ENCODE measurements at regions not wholly inside any gene's neighbourhood (a gene's known extent, or its start where the extent isn't known, plus 50 kb on each side); places are given as distances from the start of the nearest gene placed in this dataset.

DNA sequence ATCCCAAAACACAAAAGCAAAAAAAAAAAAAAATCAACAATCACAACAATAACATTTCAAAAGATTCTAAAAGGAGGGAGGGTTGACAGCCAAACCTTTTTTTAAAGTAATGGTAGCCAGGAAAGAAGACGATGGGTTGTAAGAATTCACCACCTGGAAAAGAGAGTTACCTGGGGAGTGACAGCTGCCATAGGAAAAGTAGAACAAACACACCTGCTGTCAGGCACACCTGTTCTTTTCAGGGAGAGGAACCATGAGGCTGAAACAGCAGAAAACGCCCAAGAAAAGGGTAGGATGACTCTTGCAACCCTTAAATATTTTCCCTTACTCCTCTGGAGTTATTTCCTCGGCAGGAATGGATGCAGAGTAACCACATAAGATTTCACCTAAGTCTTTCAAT lies 388.4 kb upstream of the TEX13C start:
- 2% methylated on average over 3 of the region's 3 CpGs for WGBS (ENCODE audit: missing lambda C conversion rate)
- no peak overlapping the region for H3K4me3 ChIP-seq
- no peak overlapping the region for H3K27ac ChIP-seq
- ChIA-PET POLR2A (no interaction called here), CTCF (no interaction called here)
- no peaks in the 10 kb centered on the region for H3K9me3 ChIP-seq
- H3K4me1 ChIP-seq, result no peaks in the 10 kb centered on the region
- no peak overlapping the region for H3K4me2 ChIP-seq
- no peak for FAIRE-seq
- no peak for ATAC-seq
- TF ChIP-seq NR3C1 (IDR thresholded peaks at IDR 0.05), result no peak
- no peak for TF ChIP-seq NPAS2 (CRISPR knock-in tag; IDR thresholded peaks at IDR 0.05; ENCODE audit: borderline replicate concordance)
- no peak for TF ChIP-seq PHF8 (IDR thresholded peaks at IDR 0.05; ENCODE audit: borderline replicate concordance, low read depth)
- no peak for TF ChIP-seq FOSL2 (IDR thresholded peaks at IDR 0.05)
- no peak for TF ChIP-seq FOSL2 (CRISPR knock-in tag; IDR thresholded peaks at IDR 0.05)
- no peak for TF ChIP-seq POLR2AphosphoS2 (conservative IDR thresholded peaks at IDR 0.05; ENCODE audit: low read length)
- no peak for TF ChIP-seq RAD21 (conservative IDR thresholded peaks at IDR 0.05 in 1 of 2, IDR thresholded peaks at IDR 0.05 in 1 of 2)
- no peak for TF ChIP-seq ZFP36 (IDR thresholded peaks at IDR 0.05; ENCODE audit: borderline replicate concordance, partially characterized antibody)
- TF ChIP-seq FOSB (CRISPR knock-in tag; IDR thresholded peaks at IDR 0.05), result no peak
- no peak for TF ChIP-seq CHD4 (IDR thresholded peaks at IDR 0.05; ENCODE audit: borderline replicate concordance)
- no peak for TF ChIP-seq ZC3H11A (IDR thresholded peaks at IDR 0.05)
- TF ChIP-seq, protein P1, sequence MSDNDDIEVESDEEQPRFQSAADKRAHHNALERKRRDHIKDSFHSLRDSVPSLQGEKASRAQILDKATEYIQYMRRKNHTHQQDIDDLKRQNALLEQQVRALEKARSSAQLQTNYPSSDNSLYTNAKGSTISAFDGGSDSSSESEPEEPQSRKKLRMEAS (IDR thresholded peaks at IDR 0.05), result no peak
- no peak for TF ChIP-seq CBX8 (IDR thresholded peaks at IDR 0.05)
- TF ChIP-seq TFCP2L1 (CRISPR knock-in tag; IDR thresholded peaks at IDR 0.05), result no peak
- TF ChIP-seq, protein P2, sequence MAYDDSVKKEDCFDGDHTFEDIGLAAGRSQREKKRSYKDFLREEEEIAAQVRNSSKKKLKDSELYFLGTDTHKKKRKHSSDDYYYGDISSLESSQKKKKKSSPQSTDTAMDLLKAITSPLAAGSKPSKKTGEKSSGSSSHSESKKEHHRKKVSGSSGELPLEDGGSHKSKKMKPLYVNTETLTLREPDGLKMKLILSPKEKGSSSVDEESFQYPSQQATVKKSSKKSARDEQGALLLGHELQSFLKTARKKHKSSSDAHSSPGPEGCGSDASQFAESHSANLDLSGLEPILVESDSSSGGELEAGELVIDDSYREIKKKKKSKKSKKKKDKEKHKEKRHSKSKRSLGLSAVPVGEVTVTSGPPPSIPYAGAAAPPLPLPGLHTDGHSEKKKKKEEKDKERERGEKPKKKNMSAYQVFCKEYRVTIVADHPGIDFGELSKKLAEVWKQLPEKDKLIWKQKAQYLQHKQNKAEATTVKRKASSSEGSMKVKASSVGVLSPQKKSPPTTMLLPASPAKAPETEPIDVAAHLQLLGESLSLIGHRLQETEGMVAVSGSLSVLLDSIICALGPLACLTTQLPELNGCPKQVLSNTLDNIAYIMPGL (CRISPR knock-in tag; IDR thresholded peaks at IDR 0.05; ENCODE audit: borderline replicate concordance), result no peak
- DNase-seq (ENCODE audit: low read depth in 1 of 2, low spot score in 1 of 2), result no peak

DNA sequence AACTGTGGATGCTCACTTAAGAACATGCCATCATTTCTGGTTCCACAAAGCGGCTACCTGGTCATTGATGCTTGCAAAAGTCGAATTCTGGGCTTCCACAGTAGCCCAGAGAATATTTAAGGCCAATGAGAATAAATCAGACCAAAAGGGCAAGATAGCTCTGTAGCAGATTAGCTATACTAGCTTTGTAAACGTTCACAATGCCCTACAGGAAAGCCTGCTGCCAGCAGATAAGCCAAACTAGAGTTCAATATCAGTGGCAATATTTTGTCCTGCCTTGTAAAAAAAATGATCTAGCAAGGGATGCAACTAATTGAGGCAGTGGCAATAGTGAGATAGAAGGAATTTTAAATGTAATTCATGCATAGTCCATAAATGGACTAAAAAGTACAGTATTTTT lies 387.7 kb upstream of the TEX13C start:
- Histone ChIP-seq H3K4me3 (no peak overlapping the region), H3K27ac (no peak overlapping the region), H3K4me2 (no peak overlapping the region), H3K4me1 (no peaks in the 10 kb centered on the region), H3K9me3 (no peaks in the 10 kb centered on the region)
- DNase-seq (ENCODE audit: low read depth in 1 of 2, low spot score in 1 of 2), result no peak
- WGBS (ENCODE audit: missing lambda C conversion rate), result 0% methylated on average over 3 of the region's 3 CpGs
- FAIRE-seq, result no peak
- CTCF ChIA-PET, result no interaction called here
- POLR2A ChIA-PET, result no interaction called here
- no peak for ATAC-seq
- TF ChIP-seq CEBPB (IDR thresholded peaks at IDR 0.05), result no peak
- TF ChIP-seq RNF2 (IDR thresholded peaks at IDR 0.05; ENCODE audit: borderline replicate concordance, low read depth), result no peak
- TF ChIP-seq SMC3 (IDR thresholded peaks at IDR 0.05), result no peak
- TF ChIP-seq FOXS1 (CRISPR knock-in tag; IDR thresholded peaks at IDR 0.05), result no peak
- TF ChIP-seq, protein P3, sequence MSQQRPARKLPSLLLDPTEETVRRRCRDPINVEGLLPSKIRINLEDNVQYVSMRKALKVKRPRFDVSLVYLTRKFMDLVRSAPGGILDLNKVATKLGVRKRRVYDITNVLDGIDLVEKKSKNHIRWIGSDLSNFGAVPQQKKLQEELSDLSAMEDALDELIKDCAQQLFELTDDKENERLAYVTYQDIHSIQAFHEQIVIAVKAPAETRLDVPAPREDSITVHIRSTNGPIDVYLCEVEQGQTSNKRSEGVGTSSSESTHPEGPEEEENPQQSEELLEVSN (IDR thresholded peaks at IDR 0.05; ENCODE audit: borderline replicate concordance, low read depth), result no peak
- TF ChIP-seq SREBF2 (IDR thresholded peaks at IDR 0.05), result no peak
- no peak for TF ChIP-seq CBX2 (IDR thresholded peaks at IDR 0.05; ENCODE audit: borderline replicate concordance, low read depth)
- TF ChIP-seq RARB (CRISPR knock-in tag; IDR thresholded peaks at IDR 0.05), result no peak
- no peak for TF ChIP-seq CHD2 (IDR thresholded peaks at IDR 0.05; ENCODE audit: low read length, partially characterized antibody)
- TF ChIP-seq, protein P4, sequence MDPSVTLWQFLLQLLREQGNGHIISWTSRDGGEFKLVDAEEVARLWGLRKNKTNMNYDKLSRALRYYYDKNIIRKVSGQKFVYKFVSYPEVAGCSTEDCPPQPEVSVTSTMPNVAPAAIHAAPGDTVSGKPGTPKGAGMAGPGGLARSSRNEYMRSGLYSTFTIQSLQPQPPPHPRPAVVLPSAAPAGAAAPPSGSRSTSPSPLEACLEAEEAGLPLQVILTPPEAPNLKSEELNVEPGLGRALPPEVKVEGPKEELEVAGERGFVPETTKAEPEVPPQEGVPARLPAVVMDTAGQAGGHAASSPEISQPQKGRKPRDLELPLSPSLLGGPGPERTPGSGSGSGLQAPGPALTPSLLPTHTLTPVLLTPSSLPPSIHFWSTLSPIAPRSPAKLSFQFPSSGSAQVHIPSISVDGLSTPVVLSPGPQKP (IDR thresholded peaks at IDR 0.05; ENCODE audit: low read depth, low read length), result no peak
- no peak for TF ChIP-seq FOSB (CRISPR knock-in tag; IDR thresholded peaks at IDR 0.05)
- no peak for TF ChIP-seq CHD4 (IDR thresholded peaks at IDR 0.05; ENCODE audit: borderline replicate concordance)
- no peak for TF ChIP-seq MAZ (IDR thresholded peaks at IDR 0.05; ENCODE audit: borderline replicate concordance, low read depth, low read length)
- no peak for TF ChIP-seq RCOR1 (IDR thresholded peaks at IDR 0.05; ENCODE audit: low read depth, low read length)
- no peak for TF ChIP-seq KDM5A (IDR thresholded peaks at IDR 0.05)

Data from A549 (cell line).